ENCODE measurements at regions not wholly inside any gene's neighbourhood (a gene's known extent, or its start where the extent isn't known, plus 50 kb on each side); places are given as distances from the start of the nearest gene placed in this dataset.

- no peak for DNase-seq
- FAIRE-seq: no peak
- intact Hi-C loops (cut with DNase I): no loop called here
- no peaks in the 10 kb centered on the region for H3K9me3 ChIP-seq
- no peak for TF ChIP-seq CTCF (IDR thresholded peaks at IDR 0.05)
- WGBS, 2 donors: 14 to 15% methylated on average over 1 of the region's 1 CpG
- H3K4me3 ChIP-seq: no peak overlapping the region
- H3K4me1 ChIP-seq: peaks cover 0 to 9% (median 0%) of the 10 kb centered on the region in 3 donors
- peak in 3 of 4 donors; percentile 45 to 66 (median 46) for ATAC-seq
- H3K27me3 ChIP-seq: no peaks in the 10 kb centered on the region
- H3K36me3 ChIP-seq: no peaks in the 10 kb centered on the region
- no peak overlapping the region for H3K27ac ChIP-seq
Observed at GRCh38 chr4:57418133-57418532, 307.9 kb upstream of the IGFBP7 start.

- DNase-seq (no peak), FAIRE-seq (no peak), ATAC-seq (no peak)
- Histone ChIP-seq H3K27ac (no peak overlapping the region), H3K36me3 (no peaks in the 10 kb centered on the region), H3K4me3 (no peak overlapping the region), H3K9me3 (no peaks in the 10 kb centered on the region), H3K4me1 (no peaks in the 10 kb centered on the region), H3K27me3 (no peaks in the 10 kb centered on the region)
- TF ChIP-seq CTCF (IDR thresholded peaks at IDR 0.05): no peak
- WGBS, 2 donors: 75 to 90% methylated on average over 5 of the region's 5 CpGs
- intact Hi-C loops (cut with DNase I): no loop called here
Observed at GRCh38 chr4:57412259-57413054, 302.3 kb upstream of the IGFBP7 start.

GRCh38 chr4:57410331-57411052 is 300.3 kb upstream of the IGFBP7 start:
- WGBS, 2 donors: 45 to 53% methylated on average over 5 of the region's 5 CpGs
- Histone ChIP-seq H3K9me3 (no peaks in the 10 kb centered on the region), H3K27ac (no peak overlapping the region), H3K4me3 (no peak overlapping the region), H3K27me3 (no peaks in the 10 kb centered on the region), H3K4me1 (no peaks in the 10 kb centered on the region), H3K36me3 (no peaks in the 10 kb centered on the region)
- intact Hi-C loops (cut with DNase I): no loop called here
- no peak for FAIRE-seq
- no peak for TF ChIP-seq CTCF (IDR thresholded peaks at IDR 0.05)
- DNase-seq: no peak
- ATAC-seq: no peak

DNA sequence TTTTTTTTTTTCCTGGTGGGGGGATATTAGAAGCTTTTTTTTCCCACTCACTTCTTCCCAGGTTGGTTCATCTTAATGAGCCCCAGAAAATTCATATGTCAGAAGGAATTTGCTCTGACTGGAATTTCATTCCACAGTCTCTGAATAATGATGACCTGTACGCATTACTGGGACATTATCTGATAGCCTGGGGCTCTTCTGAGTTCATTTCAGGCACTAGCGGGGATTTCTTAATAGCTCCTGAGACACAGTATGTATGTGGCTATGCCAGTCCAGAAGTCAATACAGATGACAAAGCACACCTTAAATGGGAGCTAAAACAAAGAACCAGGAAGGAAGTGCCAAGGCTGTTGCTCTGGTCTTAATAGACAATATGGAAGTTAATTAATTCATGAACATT is 295.2 kb upstream of the IGFBP7 start:
- FAIRE-seq (no peak), ATAC-seq (no peak), DNase-seq (no peak)
- intact Hi-C loops (cut with DNase I): no loop called here
- Histone ChIP-seq H3K9me3 (no peaks in the 10 kb centered on the region), H3K27ac (no peak overlapping the region), H3K4me3 (no peak overlapping the region), H3K4me1 (no peaks in the 10 kb centered on the region), H3K27me3 (no peaks in the 10 kb centered on the region), H3K36me3 (no peaks in the 10 kb centered on the region)
- WGBS, 2 donors: 61 to 68% methylated on average over 2 of the region's 2 CpGs
- TF ChIP-seq CTCF (IDR thresholded peaks at IDR 0.05): no peak

GRCh38 chr4:57404483-57404882 is 294.3 kb upstream of the IGFBP7 start:
- Histone ChIP-seq H3K27ac (no peak overlapping the region), H3K4me3 (no peak overlapping the region), H3K9me3 (no peaks in the 10 kb centered on the region), H3K27me3 (no peaks in the 10 kb centered on the region), H3K36me3 (no peaks in the 10 kb centered on the region), H3K4me1 (no peaks in the 10 kb centered on the region)
- ATAC-seq (no peak), DNase-seq (no peak), FAIRE-seq (no peak)
- intact Hi-C loops (cut with DNase I): no loop called here
- WGBS, 2 donors: 48 to 55% methylated on average over 4 of the region's 4 CpGs
- TF ChIP-seq CTCF (IDR thresholded peaks at IDR 0.05): no peak

Measured in pancreas (tissue), 10 donors.